Fibroblast of mammary gland (primary cell): ENCODE measurements at regions not wholly inside any gene's neighbourhood (a gene's known extent, or its start where the extent isn't known, plus 50 kb on each side); places are given as distances from the start of the nearest gene placed in this dataset.
"Not testable (repeated sequence)": the region's sequence is repeated elsewhere in the genome, so short reads cannot be mapped to it uniquely, and the experiment has no call there.

ENCODE experiments used
- DNase-seq: peaks from one replicate; pipeline ENCODE4 v3.0.0-alpha.2; 2010; ENCODE audit warnings: low read depth
- H3K4me3 ChIP-seq: 2 replicates; pipeline ENCODE4 v1.5.1; 2011; ENCODE audit warnings: low read depth, mild to moderate bottlenecking, low read length, moderate library complexity; ENCODE audit not compliant: control insufficient read depth
- CTCF ChIP-seq: conservative IDR thresholded peaks from 2 replicates; pipeline ENCODE4 v1.5.1; 2011; ENCODE audit warnings: low read depth, low read length, inconsistent platforms; ENCODE audit not compliant: control insufficient read depth, insufficient read depth

DNA sequence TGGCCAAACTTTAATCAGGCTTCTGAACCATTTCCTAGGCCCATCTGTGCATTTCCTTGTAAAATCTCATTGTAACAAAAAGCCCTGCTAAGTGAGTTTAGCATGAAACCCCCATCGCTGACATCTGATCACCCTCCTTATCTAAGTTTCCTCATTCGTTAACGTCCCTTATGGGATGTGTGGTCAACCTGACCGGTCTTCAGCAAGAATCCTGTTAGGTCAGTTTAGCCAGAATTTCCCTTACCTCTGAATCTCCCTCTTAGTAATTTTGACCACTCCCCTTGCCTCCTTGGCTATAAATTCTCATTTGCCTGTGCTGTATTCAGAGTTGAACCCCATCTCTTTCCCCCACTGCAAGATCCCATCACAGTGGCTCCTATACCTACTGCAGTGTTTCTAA is 239.3 kb downstream of the RMST start:
- no peak overlapping the region for H3K4me3 ChIP-seq
- no peak for TF ChIP-seq CTCF
- DNase-seq = no peak

GRCh38 chr12:97711392-97711791 is 248.8 kb downstream of the RMST start:
- TF ChIP-seq CTCF = no peak
- DNase-seq = no peak
- H3K4me3 ChIP-seq = no peak overlapping the region

- DNase-seq = no peak
- TF ChIP-seq CTCF = no peak
- no peak overlapping the region for H3K4me3 ChIP-seq
Measured at GRCh38 chr12:97713270-97713669, 250.7 kb downstream of the RMST start.

DNA sequence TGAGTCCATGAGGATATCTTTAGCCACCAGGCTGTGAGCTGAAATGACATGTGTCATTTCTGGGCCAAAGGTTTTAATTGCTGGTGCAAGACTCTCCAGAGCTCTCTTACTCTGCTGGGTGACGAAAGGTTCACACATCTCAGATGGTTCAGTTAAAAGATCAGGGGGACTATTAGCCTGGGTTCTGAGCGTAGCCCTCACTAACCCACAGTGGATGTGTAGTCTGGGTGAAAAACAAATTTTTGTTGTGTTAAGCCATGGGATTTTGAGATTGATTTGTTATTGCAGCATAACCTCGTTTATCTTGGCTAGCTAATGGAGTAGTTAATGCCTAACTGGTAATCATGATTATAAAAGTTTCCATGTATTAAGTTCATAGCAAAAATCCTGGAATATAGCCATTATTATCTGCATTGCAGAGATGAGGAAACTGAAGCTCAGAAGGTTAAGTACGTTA is 251.5 kb downstream of the RMST start:
- no peak for DNase-seq
- TF ChIP-seq CTCF = no peak
- H3K4me3 ChIP-seq = no peak overlapping the region

DNA sequence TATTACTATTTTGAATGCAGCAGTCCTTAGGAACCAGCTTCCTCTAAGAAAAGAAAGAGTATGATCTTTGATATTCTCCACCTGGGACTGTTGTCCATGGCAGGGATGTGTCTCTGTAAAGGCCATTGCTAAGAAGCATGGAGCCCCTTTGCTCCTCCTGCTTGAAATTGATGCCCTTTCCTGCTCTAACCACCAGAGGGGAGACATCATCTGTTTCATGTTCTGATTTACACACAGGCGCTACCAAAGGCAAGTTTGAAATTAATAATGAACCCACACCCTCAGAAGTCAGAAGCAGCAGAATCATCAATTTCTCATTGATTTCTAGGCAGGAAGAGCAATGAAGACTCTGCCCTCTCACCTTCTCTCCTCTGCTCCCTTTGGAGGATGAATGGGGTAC is 253.8 kb downstream of the RMST start:
- peak; percentile 45 for DNase-seq
- H3K4me3 ChIP-seq = no peak overlapping the region
- peak; percentile 48 for TF ChIP-seq CTCF

DNA sequence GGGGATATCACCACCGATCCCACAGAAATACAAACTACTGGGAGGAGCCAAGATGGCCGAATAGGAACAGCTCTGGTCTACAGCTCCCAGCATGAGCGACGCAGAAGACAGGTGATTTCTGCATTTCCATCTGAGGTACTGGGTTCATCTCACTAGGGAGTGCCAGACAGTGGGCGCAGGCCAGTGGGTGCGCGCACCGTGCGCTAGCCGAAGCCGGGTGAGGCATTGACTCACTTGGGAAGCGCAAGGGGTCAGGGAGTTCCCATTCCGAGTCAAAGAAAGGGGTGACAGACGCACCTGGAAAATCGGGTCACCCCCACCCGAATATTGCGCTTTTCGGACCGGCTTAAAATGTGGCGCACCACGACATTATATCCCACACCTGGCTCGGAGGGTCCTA is 261.2 kb downstream of the RMST start:
- H3K4me3 ChIP-seq, DNase-seq: not testable (repeated sequence)

GRCh38 chr12:97745406-97746101 is 282.9 kb downstream of the RMST start:
- no peak for TF ChIP-seq CTCF
- DNase-seq = peak; percentile 34
- H3K4me3 ChIP-seq = no peak overlapping the region
